B cell (primary cell): ENCODE measurements at regions not wholly inside any gene's neighbourhood (a gene's known extent, or its start where the extent isn't known, plus 50 kb on each side); places are given as distances from the start of the nearest gene placed in this dataset.

Experiments used
- ATAC-seq: fragments of 200-7000 bp; cut with Tn5 transposase; one replicate; pipeline ENCODE4 v1.10.0; 2021; ENCODE audit warnings: low read depth, mild to moderate bottlenecking, moderate number of reproducible peaks, moderate library complexity
- CTCF ChIA-PET: fragments of 350-600 bp; sonication (Branson Sonifier 250); formaldehyde crosslinking; loops from one replicate; lab custom pipeline; 2021; ENCODE audit warnings: antibody characterized with exemption, inconsistent platforms; lab: Charles Lee
- POLR2A ChIA-PET: fragments of 350-600 bp; sonication (Branson Sonifier 250); formaldehyde crosslinking; loops from one replicate; lab custom pipeline; 2021; ENCODE audit warnings: antibody characterized with exemption; lab: Charles Lee
- DNase-seq: peaks from one replicate; pipeline ENCODE4 v3.0.0; 2013
- H2AFZ ChIP-seq: 2 replicates; pipeline ENCODE4 v1.6.1; 2012; ENCODE audit warnings: mild to moderate bottlenecking, low read depth, low read length; ENCODE audit not compliant: insufficient read depth, poor library complexity, severe bottlenecking
- H3K27ac ChIP-seq, 2 donors: 1 replicate in 1 of 2; 2 replicates in 1 of 2; pipeline ENCODE4 v1.5.1; 2012 to 2013; ENCODE audit warnings: low read length in 2 of 2, mild to moderate bottlenecking in 2 of 2, moderate library complexity in 1 of 2
- H3K27me3 ChIP-seq, 4 experiments: fragments of 200-600 bp in 1 of 4; sonication (generic) in 1 of 4; replicated peaks in 1 of 4; 1 replicate in 2 of 4; 2 replicates in 2 of 4; pipeline versions ENCODE4 v1.6.1 to v1.7.0; 2013 to 2016; ENCODE audit warnings: low read length in 3 of 4, mild to moderate bottlenecking in 2 of 4, mixed read lengths in 1 of 4, moderate library complexity in 1 of 4; ENCODE audit not compliant: insufficient read depth in 4 of 4, control insufficient read depth in 3 of 4; ENCODE audit errors: control extremely low read depth in 1 of 4
- H3K36me3 ChIP-seq, 2 experiments: replicated peaks in 1 of 2; 1 replicate in 1 of 2; 2 replicates in 1 of 2; pipeline versions ENCODE4 v1.6.1 to v1.7.1; 2013; ENCODE audit warnings: low read length in 1 of 2; ENCODE audit not compliant: insufficient read depth in 2 of 2, control insufficient read depth in 1 of 2; ENCODE audit errors: control extremely low read depth in 1 of 2, extremely low read depth in 1 of 2
- H3K4me1 ChIP-seq, 2 donors: fragments of 200-600 bp in 1 of 2; sonication (generic) in 1 of 2; 1 replicate in 1 of 2; 2 replicates in 1 of 2; pipeline versions ENCODE4 v1.5.1 to v1.6.1; 2013 to 2017; ENCODE audit warnings: low read length in 2 of 2; ENCODE audit not compliant: control insufficient read depth in 2 of 2, insufficient read depth in 2 of 2
- H3K4me2 ChIP-seq: replicated peaks from 2 replicates; pipeline ENCODE3; 2012; ENCODE audit warnings: mild to moderate bottlenecking, low read depth, low read length; ENCODE audit not compliant: poor library complexity, severe bottlenecking
- H3K4me3 ChIP-seq, 5 experiments: fragments of 200-600 bp in 1 of 5; sonication (generic) in 1 of 5; 1 replicate in 3 of 5; 2 replicates in 2 of 5; pipeline versions ENCODE4 v1.5.1 to v1.7.0; 2011 to 2016; ENCODE audit warnings: low read length in 4 of 5, mild to moderate bottlenecking in 4 of 5, low read depth in 2 of 5, control low read depth in 1 of 5, moderate library complexity in 1 of 5; ENCODE audit not compliant: insufficient read depth in 1 of 5; ENCODE audit errors: control extremely low read depth in 1 of 5, extremely low read depth in 1 of 5
- H3K79me2 ChIP-seq: fragments of 200-600 bp; sonication (generic); one replicate; pipeline ENCODE4 v1.6.0; 2016; ENCODE audit warnings: low read length; ENCODE audit not compliant: control insufficient read depth, insufficient read depth
- H3K9ac ChIP-seq: fragments of 200-600 bp; sonication (generic); 2 replicates; pipeline ENCODE4 v1.6.1; 2017; ENCODE audit warnings: mild to moderate bottlenecking, low read length, moderate library complexity
- H3K9me3 ChIP-seq, 3 donors: one replicate each; pipeline versions ENCODE4 v1.6.1 to v1.7.1; 2013; ENCODE audit warnings: low read length in 2 of 3; ENCODE audit not compliant: control insufficient read depth in 2 of 3, insufficient read depth in 1 of 3; ENCODE audit errors: control extremely low read depth in 1 of 3
- H4K20me1 ChIP-seq: 2 replicates; pipeline ENCODE4 v1.6.0; 2012; ENCODE audit warnings: mild to moderate bottlenecking, low read length; ENCODE audit not compliant: insufficient read depth, control insufficient read depth, poor library complexity, severe bottlenecking
- H3K27ac Mint-ChIP-seq: one replicate; pipeline ENCODE4 v1.8.0; 2021; ENCODE audit warnings: mixed read lengths
- H3K27me3 Mint-ChIP-seq: one replicate; pipeline ENCODE4 v1.8.0; 2021; ENCODE audit warnings: mixed read lengths
- H3K4me1 Mint-ChIP-seq: one replicate; pipeline ENCODE4 v1.8.0; 2021; ENCODE audit warnings: mixed read lengths
- H3K4me3 Mint-ChIP-seq: one replicate; pipeline ENCODE4 v1.8.0; 2021; ENCODE audit warnings: mixed read lengths
- H3K9me3 Mint-ChIP-seq: one replicate; pipeline ENCODE4 v1.8.0; 2022; ENCODE audit warnings: mixed read lengths; ENCODE audit not compliant: insufficient read depth
- CTCF ChIP-seq: fragments of 200-600 bp; IDR thresholded peaks from one replicate; pipeline ENCODE4 v1.8.0; 2022; ENCODE audit warnings: antibody characterized with exemption, mild to moderate bottlenecking
- EZH2 ChIP-seq: IDR thresholded peaks from 2 replicates; pipeline ENCODE4 v1.6.1; 2012; ENCODE audit warnings: borderline replicate concordance, low read depth, mild to moderate bottlenecking, moderate library complexity, low read length; ENCODE audit not compliant: insufficient read depth, poor library complexity, severe bottlenecking
- WGBS: methylation state at CpG from one replicate; pipeline ENCODE4 v1.1.5; 2013; ENCODE audit warnings: missing lambda C conversion rate; ENCODE audit not compliant: insufficient coverage; 5-methylcytosine and 5-hydroxymethylcytosine counted together
- intact Hi-C: fragments of 100-400 bp; cut with micrococcal nuclease; formaldehyde crosslinking; loops from one replicate; pipeline ENCODE4 v1.10.0; 2022

- intact Hi-C loops, result no loop called here
- H3K27me3 ChIP-seq, result peaks cover 0 to 3% (median 0%) of the 10 kb centered on the region in 4 experiments
- no peaks in the 10 kb centered on the region for H3K36me3 ChIP-seq
- 89% methylated on average over 1 of the region's 2 CpGs for WGBS
- TF ChIP-seq EZH2 (no peak), CTCF (no peak)
- ChIA-PET CTCF (no interaction called here), POLR2A (no interaction called here)
- no peaks in the 10 kb centered on the region for H3K9me3 ChIP-seq
- Mint-ChIP-seq H3K4me3 (no peak overlapping the region), H3K9me3 (no peaks in the 10 kb centered on the region), H3K27ac (no peak overlapping the region), H3K4me1 (no peaks in the 10 kb centered on the region), H3K27me3 (peaks cover 8% of the 10 kb centered on the region)
- H3K4me2 ChIP-seq, result no peak overlapping the region
- H2AFZ ChIP-seq, result no peak overlapping the region
- no peaks in the 10 kb centered on the region for H3K4me1 ChIP-seq
- no peak overlapping the region for H3K27ac ChIP-seq
- no peak overlapping the region for H3K4me3 ChIP-seq
- H4K20me1 ChIP-seq, result no peaks in the 10 kb centered on the region
- H3K79me2 ChIP-seq, result no peaks in the 10 kb centered on the region
- ATAC-seq (no peak), DNase-seq (no peak)
- H3K9ac ChIP-seq, result no peak overlapping the region
Measured at GRCh38 chr6:40692337-40692736, 105.2 kb upstream of the LRFN2 start.

- Histone ChIP-seq H3K27ac (no peak overlapping the region), H3K36me3 (no peaks in the 10 kb centered on the region), H3K9me3 (peaks cover 0 to 11% (median 0%) of the 10 kb centered on the region in 3 donors), H3K9ac (no peak overlapping the region), H3K4me2 (no peak overlapping the region), H2AFZ (no peak overlapping the region), H3K27me3 (peaks cover 0 to 3% (median 0%) of the 10 kb centered on the region in 4 experiments), H3K79me2 (no peaks in the 10 kb centered on the region), H4K20me1 (no peaks in the 10 kb centered on the region), H3K4me3 (no peak overlapping the region), H3K4me1 (no peaks in the 10 kb centered on the region)
- ChIA-PET CTCF (no interaction called here), POLR2A (no interaction called here)
- H3K27me3 Mint-ChIP-seq, result peaks cover 28% of the 10 kb centered on the region
- DNase-seq (no peak), ATAC-seq (no peak)
- H3K4me3 Mint-ChIP-seq, result no peak overlapping the region
- no CpG with 5 or more reads among the region's 4 CpGs for WGBS
- no peaks in the 10 kb centered on the region for H3K4me1 Mint-ChIP-seq
- H3K9me3 Mint-ChIP-seq, result peaks cover 3% of the 10 kb centered on the region
- no peak for TF ChIP-seq CTCF
- no peak for TF ChIP-seq EZH2
- intact Hi-C loops, result no loop called here
- no peak overlapping the region for H3K27ac Mint-ChIP-seq
Measured at GRCh38 chr6:40689185-40689584, 102.0 kb upstream of the LRFN2 start.
